IPS DF 4.7 (cell line): ENCODE measurements at regions not wholly inside any gene's neighbourhood (a gene's known extent, or its start where the extent isn't known, plus 50 kb on each side); places are given as distances from the start of the nearest gene placed in this dataset.

Experiments used
- DNase-seq: peaks from one replicate; pipeline ENCODE4 v3.0.0-alpha.2; 2013; ENCODE audit warnings: low spot score; ENCODE audit errors: extremely low read depth

GRCh38 chr4:157973297-157973696, 199.5 kb downstream of the GASK1B start:
- DNase-seq, result no peak

- no peak for DNase-seq
Measured at GRCh38 chr4:157964463-157964862, 208.4 kb downstream of the GASK1B start.

GRCh38 chr4:157961229-157961990, 211.4 kb downstream of the GASK1B start:
- no peak for DNase-seq

- no peak for DNase-seq
Measured at GRCh38 chr4:157957905-157958304, 214.9 kb downstream of the GASK1B start.

- DNase-seq, result no peak
Measured at GRCh38 chr4:157942017-157942416, 230.8 kb downstream of the GASK1B start.

- no peak for DNase-seq
Measured at GRCh38 chr4:157934151-157934550, 238.7 kb downstream of the GASK1B start.

- DNase-seq, result no peak
Measured at GRCh38 chr4:157932936-157933335, 239.9 kb downstream of the GASK1B start.

GRCh38 chr4:157929486-157929885, 243.3 kb downstream of the GASK1B start:
- DNase-seq, result no peak

GRCh38 chr4:157918036-157918832, 254.6 kb downstream of the GASK1B start:
- no peak for DNase-seq

GRCh38 chr4:157912212-157912611, 260.6 kb downstream of the GASK1B start:
- DNase-seq, result no peak

GRCh38 chr4:157911662-157912061, 261.2 kb downstream of the GASK1B start:
- DNase-seq, result no peak

- DNase-seq, result no peak
Measured at GRCh38 chr4:157908691-157909090, 264.1 kb downstream of the GASK1B start.

- no peak for DNase-seq
Measured at GRCh38 chr4:157908031-157908430, 264.8 kb downstream of the GASK1B start.

GRCh38 chr4:157907226-157907946, 265.4 kb downstream of the GASK1B start:
- no peak for DNase-seq

- no peak for DNase-seq
Measured at GRCh38 chr4:157898836-157899605, 273.8 kb downstream of the GASK1B start.

- DNase-seq, result no peak
Measured at GRCh38 chr4:157897855-157898370, 274.9 kb downstream of the GASK1B start.

GRCh38 chr4:157896726-157897125, 276.1 kb downstream of the GASK1B start:
- DNase-seq, result no peak

GRCh38 chr4:157895205-157895604, 277.6 kb downstream of the GASK1B start:
- no peak for DNase-seq

GRCh38 chr4:157889788-157890187, 283.0 kb downstream of the GASK1B start:
- DNase-seq, result no peak

- no peak for DNase-seq
Measured at GRCh38 chr4:157888281-157888680, 284.5 kb downstream of the GASK1B start.

GRCh38 chr4:157887316-157887715, 285.5 kb downstream of the GASK1B start:
- no peak for DNase-seq
